ENCODE measurements at regions not wholly inside any gene's neighbourhood (a gene's known extent, or its start where the extent isn't known, plus 50 kb on each side); places are given as distances from the start of the nearest gene placed in this dataset.

GRCh38 chr21:31500982-31501381, 156.9 kb upstream of the TIAM1 start:
- TF ChIP-seq CTCF (IDR thresholded peaks at IDR 0.05; ENCODE audit: low read depth, low read length, poor library complexity, severe bottlenecking) (no peak), EZH2phosphoT487 (IDR thresholded peaks at IDR 0.05; ENCODE audit: borderline replicate concordance, low read length) (no peak)
